GM12878 (cell line): ENCODE measurements at regions not wholly inside any gene's neighbourhood (a gene's known extent, or its start where the extent isn't known, plus 50 kb on each side); places are given as distances from the start of the nearest gene placed in this dataset.

Source experiments
- ATAC-seq: fragments of 200-7000 bp; cut with Tn5 transposase; 3 replicates; pipeline ENCODE4 v1.9.1; 2020; ENCODE audit warnings: mild to moderate bottlenecking, moderate library complexity
- BruUV-seq: library from RNA; stranded (reverse); fragments of 400-500 nt; replicated peaks from 2 replicates; lab custom pipeline; 2021; lab: Mats Ljungman, UMichigan
- CTCF ChIA-PET: fragments of 300-600 bp; sonication (Branson Sonifier 250); formaldehyde crosslinking; extraction: SDS; loops from one replicate; lab custom pipeline; 2021; ENCODE audit warnings: inconsistent platforms; lab: Yijun Ruan, JAX
- POLR2A ChIA-PET: fragments of 350-600 bp; formaldehyde crosslinking; extraction: SDS; loops from one replicate; lab custom pipeline; 2021; ENCODE audit warnings: inconsistent platforms; lab: Charles Lee
- RAD21 ChIA-PET: fragments of 300-600 bp; sonication (Branson Sonifier 250); formaldehyde crosslinking; loops from one replicate; lab custom pipeline; 2023; ENCODE audit warnings: antibody characterized with exemption; ENCODE audit not compliant: unreplicated experiment; lab: Charles Lee
- SMC1A ChIA-PET: fragments of 300-600 bp; sonication (Branson Sonifier 250); formaldehyde crosslinking; loops from one replicate; lab custom pipeline; 2023; ENCODE audit not compliant: unreplicated experiment, uncharacterized antibody; lab: Charles Lee
- DNase-seq: peaks from one replicate; pipeline ENCODE4 v3.0.0-alpha.2; 2011; ENCODE audit warnings: low read depth, low spot score
- FAIRE-seq: peaks from 3 replicates; lab custom pipeline; 2011; peaks lifted over from hg19 to GRCh38; lab: Jason Lieb, UNC
- H2AFZ ChIP-seq: 2 replicates; pipeline ENCODE4 v1.6.0; 2011; ENCODE audit warnings: low read depth, low read length, control low read depth; ENCODE audit not compliant: control insufficient read depth
- H3K27ac ChIP-seq: 2 replicates; pipeline ENCODE4 v1.5.1; 2011; ENCODE audit warnings: control low read depth; ENCODE audit not compliant: control insufficient read depth, insufficient read depth
- H3K27me3 ChIP-seq, 2 experiments: replicated peaks in 1 of 2; 2 replicates each; pipeline versions ENCODE4 v1.6.0 to v1.6.1; 2011; ENCODE audit warnings: low read length in 1 of 2; ENCODE audit not compliant: control insufficient read depth in 2 of 2, insufficient read depth in 2 of 2
- H3K36me3 ChIP-seq, 2 experiments: 2 replicates each; pipeline ENCODE4 v1.5.1; 2011; ENCODE audit warnings: low read length in 1 of 2; ENCODE audit not compliant: control insufficient read depth in 2 of 2, insufficient read depth in 2 of 2
- H3K4me1 ChIP-seq: 2 replicates; pipeline ENCODE4 v1.6.1; 2011; ENCODE audit warnings: mild to moderate bottlenecking, low read length, moderate library complexity, mixed read lengths; ENCODE audit not compliant: control insufficient read depth, insufficient read depth
- H3K4me2 ChIP-seq: 2 replicates; pipeline ENCODE4 v1.6.0; 2011; ENCODE audit warnings: control low read depth; ENCODE audit not compliant: control insufficient read depth, insufficient read depth
- H3K4me3 ChIP-seq: fragments of 200-600 bp; sonication (generic); 2 replicates; pipeline ENCODE4 v1.5.1; 2016
- H3K79me2 ChIP-seq: 2 replicates; pipeline ENCODE4 v1.6.0; 2011; ENCODE audit warnings: low read length; ENCODE audit not compliant: control insufficient read depth, insufficient read depth
- H3K9ac ChIP-seq: 2 replicates; pipeline ENCODE4 v1.8.0; 2011; ENCODE audit warnings: low read length, control low read depth, mixed read lengths; ENCODE audit not compliant: control insufficient read depth, insufficient read depth
- H3K9me3 ChIP-seq: replicated peaks from 3 replicates; pipeline ENCODE4 v1.5.1; 2011; ENCODE audit warnings: mild to moderate bottlenecking, low read length; ENCODE audit not compliant: control insufficient read depth, insufficient read depth
- H4K20me1 ChIP-seq: 2 replicates; pipeline ENCODE4 v1.6.0; 2011; ENCODE audit not compliant: control insufficient read depth, insufficient read depth
- ATF3 ChIP-seq: IDR thresholded peaks from 2 replicates; pipeline ENCODE4 v1.6.1; 2011; ENCODE audit warnings: low read depth, mild to moderate bottlenecking, low read length, moderate library complexity, borderline replicate concordance; ENCODE audit errors: extremely low read depth
- CREB1 ChIP-seq: IDR thresholded peaks from 2 replicates; pipeline ENCODE4 v1.6.1; 2012; ENCODE audit warnings: low read depth, mild to moderate bottlenecking, inconsistent platforms
- EGR1 ChIP-seq, 2 experiments: IDR thresholded peaks; 1 replicate in 1 of 2; 2 replicates in 1 of 2; pipeline ENCODE4 v1.6.1; 2011 to 2012; ENCODE audit warnings: low read depth in 2 of 2, low read length in 2 of 2, borderline replicate concordance in 1 of 2, mild to moderate bottlenecking in 1 of 2, moderate library complexity in 1 of 2
- ESRRA ChIP-seq: IDR thresholded peaks from 2 replicates; pipeline ENCODE4 v1.6.1; 2012; ENCODE audit warnings: mild to moderate bottlenecking, low read length, improper control_type of control experiment
- FOXK2 ChIP-seq: fragments of 450-650 bp; IDR thresholded peaks from 2 replicates; pipeline ENCODE4 v1.6.1; 2017; ENCODE audit warnings: mild to moderate bottlenecking, moderate library complexity
- KLF5 ChIP-seq: fragments of 450-650 bp; IDR thresholded peaks from 2 replicates; pipeline ENCODE4 v1.6.1; 2014; ENCODE audit warnings: mild to moderate bottlenecking; ENCODE audit not compliant: partially characterized antibody
- LARP7 ChIP-seq: fragments of 450-650 bp; IDR thresholded peaks from 2 replicates; pipeline ENCODE4 v1.6.1; 2017; ENCODE audit warnings: mild to moderate bottlenecking
- MLLT1 ChIP-seq: fragments of 450-650 bp; IDR thresholded peaks from 2 replicates; pipeline ENCODE4 v1.6.1; 2016; ENCODE audit warnings: mild to moderate bottlenecking
- POU2F2 ChIP-seq: IDR thresholded peaks from 3 replicates; pipeline ENCODE4 v1.6.1; 2011; ENCODE audit warnings: low read depth, mild to moderate bottlenecking, low read length, borderline replicate concordance
- RCOR1 ChIP-seq: conservative IDR thresholded peaks from 2 replicates; pipeline ENCODE4 v1.6.1; 2012; ENCODE audit warnings: low read depth, low read length, improper control_type of control experiment
- SMAD5 ChIP-seq: IDR thresholded peaks from 2 replicates; pipeline ENCODE4 v1.6.1; 2016; ENCODE audit warnings: antibody characterized with exemption, low read depth
- USF2 ChIP-seq: IDR thresholded peaks from 2 replicates; pipeline ENCODE4 v1.6.1; 2011; ENCODE audit warnings: low read depth, low read length, improper control_type of control experiment, borderline replicate concordance
- WRNIP1 ChIP-seq: IDR thresholded peaks from 2 replicates; pipeline ENCODE4 v1.6.1; 2011; ENCODE audit warnings: low read depth, low read length, improper control_type of control experiment, borderline replicate concordance
- YY1 ChIP-seq: IDR thresholded peaks from 2 replicates; pipeline ENCODE4 v1.6.1; 2011; ENCODE audit warnings: low read depth, mild to moderate bottlenecking, low read length
- ZBED1 ChIP-seq: IDR thresholded peaks from 2 replicates; pipeline ENCODE4 v1.6.1; 2016; ENCODE audit warnings: borderline replicate concordance
- ZSCAN29 ChIP-seq: fragments of 450-650 bp; IDR thresholded peaks from 2 replicates; pipeline ENCODE4 v1.6.1; 2017; ENCODE audit warnings: mild to moderate bottlenecking, moderate library complexity
- WGBS: methylation state at CpG from one replicate; pipeline ENCODE4 v1.1.6; 2016; ENCODE audit warnings: low lambda C conversion rate; ENCODE audit not compliant: insufficient replicate concordance, insufficient coverage; ENCODE audit errors: missing lambda C conversion rate; 5-methylcytosine and 5-hydroxymethylcytosine counted together
- in situ Hi-C: fragments of 300-500 bp; cut with MboI; formaldehyde crosslinking; loops from 9 replicates; pipeline ENCODE4 v1.14.3; 2018; ENCODE audit warnings: mixed read lengths
- intact Hi-C: fragments of 100-400 bp; cut with micrococcal nuclease; formaldehyde crosslinking; loops from one replicate; pipeline ENCODE4 v1.14.2; 2022; ENCODE audit not compliant: unreplicated experiment

GRCh38 chr4:114109776-114110175 is 130.3 kb upstream of the ARSJ start:
- TF ChIP-seq USF2 (no peak), ATF3 (no peak), YY1 (no peak), ZBED1 (no peak), FOXK2 (no peak), POU2F2 (no peak), LARP7 (no peak), RCOR1 (no peak), MLLT1 (no peak), SMAD5 (no peak), ZSCAN29 (no peak), EGR1 (IDR thresholded peaks at IDR 0.05; ENCODE audit: borderline replicate concordance in 1 of 2, low read depth in 2 of 2, low read length in 2 of 2) (no peak), WRNIP1 (no peak), ESRRA (no peak), CREB1 (no peak), KLF5 (no peak)
- TF ChIP-seq, all 136 proteins: peak for 0
- Histone ChIP-seq H3K9me3 (no peaks in the 10 kb centered on the region), H3K27me3 (no peaks in the 10 kb centered on the region), H3K4me2 (no peak overlapping the region), H3K9ac (no peak overlapping the region), H3K79me2 (no peaks in the 10 kb centered on the region), H3K27ac (no peak overlapping the region), H3K4me3 (no peak overlapping the region), H3K4me1 (peaks cover 6% of the 10 kb centered on the region; the same call in 1 of the 2 replicates), H2AFZ (no peak overlapping the region), H3K36me3 (no peaks in the 10 kb centered on the region), H4K20me1 (no peaks in the 10 kb centered on the region)
- FAIRE-seq (no peak), ATAC-seq (no peak), DNase-seq (no peak)
- POLR2A ChIA-PET, result interaction anchor here (0.6 kb wide), 1 partner anchor 1443 kb away, joined by 3 read pairs; no protein-coding TSS in a partner anchor
- 100% methylated on average over 1 of the region's 1 CpG for WGBS
- in situ Hi-C loops, result no loop called here
- RAD21 ChIA-PET, result no interaction called here
- CTCF ChIA-PET, result interaction anchor here (0.6 kb wide), 2 partner anchors 25 to 27 kb away, joined by 3 to 4 read pairs; no protein-coding TSS in a partner anchor
- no TSS peak for BruUV-seq
- SMC1A ChIA-PET, result interaction anchor here (0.6 to 1.4 kb wide), 3 partner anchors 8 to 809 kb away, joined by 3 to 5 read pairs (median 3); no protein-coding TSS in a partner anchor
- intact Hi-C loops, result no loop called here
